HG02970 (cell line): ENCODE measurements at regions not wholly inside any gene's neighbourhood (a gene's known extent, or its start where the extent isn't known, plus 50 kb on each side); places are given as distances from the start of the nearest gene placed in this dataset.

Experiments
- ATAC-seq: cut with Tn5 transposase; IDR thresholded peaks from one replicate; pipeline ENCODE4 v1.9.1; 2021; ENCODE audit warnings: mild to moderate bottlenecking, moderate library complexity, moderate number of reproducible peaks; ENCODE audit not compliant: unreplicated experiment, low FRiP score

- ATAC-seq, result no peak
Observed at GRCh38 chr16:66267292-66268014, 99.0 kb upstream of the CDH5 start.

- ATAC-seq, result no peak
Observed at GRCh38 chr16:66266436-66267291, 99.8 kb upstream of the CDH5 start.

- no peak for ATAC-seq
Observed at GRCh38 chr16:66265556-66266141, 100.8 kb upstream of the CDH5 start.

- ATAC-seq, result no peak
Observed at GRCh38 chr16:66265048-66265415, 101.5 kb upstream of the CDH5 start.

GRCh38 chr16:66264311-66265047, 102.0 kb upstream of the CDH5 start:
- ATAC-seq, result no peak

- no peak for ATAC-seq
Observed at GRCh38 chr16:66263973-66264310, 102.5 kb upstream of the CDH5 start.

GRCh38 chr16:66263168-66263972, 103.1 kb upstream of the CDH5 start:
- no peak for ATAC-seq

- no peak for ATAC-seq
Observed at GRCh38 chr16:66262253-66263167, 104.0 kb upstream of the CDH5 start.

- no peak for ATAC-seq
Observed at GRCh38 chr16:66261826-66262225, 104.7 kb upstream of the CDH5 start.

GRCh38 chr16:66260522-66261254, 105.8 kb upstream of the CDH5 start:
- ATAC-seq, result no peak

- no peak for ATAC-seq
Observed at GRCh38 chr16:66258916-66259845, 107.3 kb upstream of the CDH5 start.

GRCh38 chr16:66256919-66257318, 109.6 kb upstream of the CDH5 start:
- ATAC-seq, result no peak

GRCh38 chr16:66255647-66256046, 110.8 kb upstream of the CDH5 start:
- ATAC-seq, result no peak

- no peak for ATAC-seq
Observed at GRCh38 chr16:66254751-66255150, 111.7 kb upstream of the CDH5 start.

GRCh38 chr16:66254106-66254505, 112.4 kb upstream of the CDH5 start:
- no peak for ATAC-seq

GRCh38 chr16:66251476-66252160, 114.9 kb upstream of the CDH5 start:
- ATAC-seq, result no peak
